ENCODE measurements at regions not wholly inside any gene's neighbourhood (a gene's known extent, or its start where the extent isn't known, plus 50 kb on each side); places are given as distances from the start of the nearest gene placed in this dataset.
"Not testable (repeated sequence)": the region's sequence is repeated elsewhere in the genome, so short reads cannot be mapped to it uniquely, and the experiment has no call there.

DNA sequence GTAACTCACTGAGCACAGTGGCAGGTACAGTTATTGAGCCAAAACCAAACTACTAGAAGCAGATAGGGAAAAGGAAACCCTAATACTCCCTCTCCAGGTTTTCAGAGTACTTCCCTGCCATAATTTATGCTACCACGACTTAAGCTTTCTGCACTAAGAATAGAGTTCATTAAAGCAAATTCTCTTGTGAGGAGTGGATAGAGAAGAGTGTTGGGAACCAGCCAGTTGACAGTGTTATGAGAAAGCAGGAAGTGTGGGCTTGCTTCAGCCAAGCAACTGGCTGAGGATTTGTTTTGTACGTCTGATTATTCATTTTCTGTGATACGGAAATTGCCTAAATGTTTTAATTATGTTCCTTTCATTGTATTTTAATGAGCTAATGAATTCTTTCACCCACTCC lies 280.5 kb downstream of the KIF20B start:
- TF ChIP-seq CTCF (IDR thresholded peaks at IDR 0.05), result no peak
- no peaks in the 10 kb centered on the region for H3K27me3 ChIP-seq
- H3K4me1 ChIP-seq, result no peaks in the 10 kb centered on the region
- intact Hi-C loops (cut with DNase I), result no loop called here
- H3K9ac ChIP-seq (ENCODE audit: low read depth in 2 of 2, low read length in 2 of 2), result no peak overlapping the region
- no peaks in the 10 kb centered on the region for H3K9me3 ChIP-seq
- no peak overlapping the region for H3K27ac ChIP-seq
- H3K4me3 ChIP-seq, result no peak overlapping the region
- H3K36me3 ChIP-seq, result no peaks in the 10 kb centered on the region
- no peak for DNase-seq

- Histone ChIP-seq H3K9ac (ENCODE audit: low read depth in 2 of 2, low read length in 2 of 2) (no peak overlapping the region), H3K27me3 (no peaks in the 10 kb centered on the region), H3K9me3 (no peaks in the 10 kb centered on the region), H3K4me3 (no peak overlapping the region), H3K4me1 (no peaks in the 10 kb centered on the region), H3K36me3 (no peaks in the 10 kb centered on the region), H3K27ac (no peak overlapping the region)
- intact Hi-C loops (cut with DNase I), result no loop called here
- DNase-seq, result no peak
- no peak for TF ChIP-seq CTCF (IDR thresholded peaks at IDR 0.05)
Observed at GRCh38 chr10:89985446-89985845, 284.1 kb downstream of the KIF20B start.

- DNase-seq; H3K4me1 ChIP-seq; H3K27me3 ChIP-seq; intact Hi-C loops (cut with DNase I); H3K36me3 ChIP-seq; H3K27ac ChIP-seq; H3K9me3 ChIP-seq; H3K9ac ChIP-seq (ENCODE audit: low read depth in 2 of 2, low read length in 2 of 2); H3K4me3 ChIP-seq: not testable (repeated sequence)
Observed at GRCh38 chr10:89988361-89988760, 287.0 kb downstream of the KIF20B start.

DNA sequence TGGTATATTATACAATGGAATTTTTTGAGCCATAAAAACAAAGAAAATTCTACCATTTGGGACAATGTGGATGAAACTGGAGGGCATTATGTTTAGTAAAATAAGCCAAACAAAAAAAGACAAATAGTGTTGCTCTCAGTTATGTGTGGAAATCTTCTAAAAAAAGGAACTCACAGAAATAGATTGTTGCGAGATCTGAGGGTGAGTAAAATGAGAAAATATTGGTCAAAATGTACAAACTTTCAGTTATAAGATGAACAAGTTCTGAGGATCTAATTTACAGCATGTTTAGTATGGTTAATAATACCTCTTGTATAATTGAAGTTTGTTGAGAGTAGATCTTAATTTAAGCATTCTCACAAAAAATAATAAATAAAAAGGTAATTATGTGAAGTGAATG lies 291.2 kb downstream of the KIF20B start:
- intact Hi-C loops (cut with DNase I), result no loop called here

DNA sequence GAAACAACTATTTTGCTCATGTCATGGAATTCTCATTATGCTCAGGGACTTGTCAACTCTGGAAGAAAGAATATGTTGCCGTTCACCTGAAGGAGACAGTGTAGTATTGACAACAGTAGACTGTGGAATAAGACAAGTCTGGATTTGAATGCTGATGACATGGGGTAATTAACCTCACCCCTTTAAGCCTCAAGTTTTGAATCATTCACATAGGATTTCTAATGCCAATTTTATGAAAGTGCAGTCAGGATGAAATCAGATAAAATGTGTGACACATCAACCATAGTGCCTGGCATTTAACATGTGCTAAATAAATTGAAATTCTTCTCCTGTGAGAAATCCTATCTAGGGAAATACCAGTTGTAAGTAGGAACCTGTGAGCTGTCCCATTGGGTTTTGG lies 305.8 kb downstream of the KIF20B start:
- Histone ChIP-seq H3K9ac (ENCODE audit: low read depth in 2 of 2, low read length in 2 of 2) (no peak overlapping the region), H3K27ac (no peak overlapping the region), H3K4me3 (no peak overlapping the region), H3K36me3 (no peaks in the 10 kb centered on the region), H3K27me3 (no peaks in the 10 kb centered on the region), H3K4me1 (no peaks in the 10 kb centered on the region), H3K9me3 (no peaks in the 10 kb centered on the region)
- TF ChIP-seq CTCF (IDR thresholded peaks at IDR 0.05), result no peak
- intact Hi-C loops (cut with DNase I), result no loop called here
- DNase-seq, result no peak

More for the DNA sequence above, 291.2 kb downstream of the KIF20B start:
- Histone ChIP-seq H3K4me3 (no peak overlapping the region), H3K9ac (ENCODE audit: low read depth in 2 of 2, low read length in 2 of 2) (no peak overlapping the region), H3K36me3 (no peaks in the 10 kb centered on the region), H3K9me3 (no peaks in the 10 kb centered on the region), H3K27me3 (no peaks in the 10 kb centered on the region), H3K27ac (no peak overlapping the region), H3K4me1 (no peaks in the 10 kb centered on the region)
- TF ChIP-seq CTCF (IDR thresholded peaks at IDR 0.05), result no peak
- no peak for DNase-seq

DNA sequence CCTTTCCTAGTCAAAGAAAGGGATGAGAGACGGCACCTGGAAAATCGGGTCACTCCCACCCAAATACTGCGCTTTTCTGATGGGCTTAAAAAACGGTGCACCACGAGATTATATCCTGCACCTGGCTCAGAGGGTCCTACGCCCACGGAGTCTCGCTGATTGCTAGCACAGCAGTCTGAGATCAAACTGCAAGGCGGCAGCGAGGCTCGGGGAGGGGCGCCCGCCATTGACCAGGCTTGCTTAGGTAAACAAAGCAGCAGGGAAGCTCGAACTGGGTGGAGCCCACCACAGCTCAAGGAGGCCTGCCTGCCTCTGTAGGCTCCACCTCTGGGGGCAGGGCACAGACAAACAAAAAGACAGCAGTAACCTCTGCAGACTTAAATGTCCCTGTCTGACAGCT lies 309.9 kb downstream of the KIF20B start:
- H3K36me3 ChIP-seq; H3K4me1 ChIP-seq; H3K27me3 ChIP-seq; intact Hi-C loops (cut with DNase I); H3K9ac ChIP-seq (ENCODE audit: low read depth in 2 of 2, low read length in 2 of 2); H3K9me3 ChIP-seq; H3K27ac ChIP-seq; H3K4me3 ChIP-seq: not testable (repeated sequence)
- DNase-seq, result peak; percentile 25

DNA sequence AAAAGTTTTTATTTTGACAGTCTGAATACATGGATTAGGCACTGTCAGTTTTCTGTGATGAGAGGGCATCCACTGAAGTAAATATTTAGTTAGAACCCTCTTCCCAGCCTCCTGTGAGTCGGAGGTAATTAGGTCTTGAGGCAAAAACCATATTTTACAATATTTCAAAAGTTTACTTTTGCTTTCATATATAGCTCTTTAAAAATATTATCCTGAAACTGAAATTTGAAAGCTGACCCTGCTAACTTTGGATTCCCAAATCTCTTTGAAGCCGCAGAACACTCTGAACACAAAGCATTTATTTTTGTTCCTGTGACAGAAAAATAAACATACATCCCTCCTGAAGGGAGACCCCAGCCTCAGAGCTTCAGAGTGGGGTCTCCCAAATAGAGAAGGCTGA lies 317.4 kb downstream of the KIF20B start:
- intact Hi-C loops (cut with DNase I), result no loop called here
- Histone ChIP-seq H3K27me3 (no peaks in the 10 kb centered on the region), H3K9ac (ENCODE audit: low read depth in 2 of 2, low read length in 2 of 2) (no peak overlapping the region), H3K27ac (no peak overlapping the region), H3K36me3 (no peaks in the 10 kb centered on the region), H3K4me1 (no peaks in the 10 kb centered on the region), H3K9me3 (no peaks in the 10 kb centered on the region), H3K4me3 (no peak overlapping the region)
- no peak for DNase-seq
- TF ChIP-seq CTCF (IDR thresholded peaks at IDR 0.05), result no peak
